ENCODE measurements at regions not wholly inside any gene's neighbourhood (a gene's known extent, or its start where the extent isn't known, plus 50 kb on each side); places are given as distances from the start of the nearest gene placed in this dataset.

DNA sequence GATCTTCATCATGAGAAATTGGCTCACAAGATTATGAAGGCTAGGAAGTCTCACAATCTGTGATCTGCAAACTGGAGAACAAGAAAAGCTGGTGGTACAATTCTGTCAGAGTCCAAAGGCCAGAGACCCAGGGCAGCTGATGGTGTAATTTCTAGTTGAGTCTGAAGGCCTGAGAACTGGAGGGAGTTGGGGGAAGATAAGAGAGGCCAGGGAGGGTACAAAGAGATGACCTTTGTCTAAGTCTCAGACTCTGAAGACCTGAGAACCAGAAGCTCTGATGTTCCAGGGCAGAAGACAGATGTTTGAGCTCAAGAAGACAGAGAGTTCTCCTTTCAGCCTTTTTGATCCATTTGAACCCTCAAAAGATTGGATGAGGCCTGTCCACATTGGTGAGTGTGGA lies 280.6 kb downstream of the HDGFL1 start:
- TF ChIP-seq EZH2 (IDR thresholded peaks at IDR 0.05) (no peak), POLR2A (IDR thresholded peaks at IDR 0.05; ENCODE audit: borderline replicate concordance, extremely low read depth, insufficient read depth, insufficient read length) (no peak), EZH2phosphoT487 (IDR thresholded peaks at IDR 0.05; ENCODE audit: borderline replicate concordance) (no peak), SP1 (IDR thresholded peaks at IDR 0.05; ENCODE audit: low read depth) (no peak), SRF (IDR thresholded peaks at IDR 0.05; ENCODE audit: low read depth) (no peak), CBX3 (IDR thresholded peaks at IDR 0.05; ENCODE audit: low read depth) (no peak), ELF1 (IDR thresholded peaks at IDR 0.05; ENCODE audit: borderline replicate concordance, low read depth) (no peak), CEBPB (IDR thresholded peaks at IDR 0.05; ENCODE audit: low read depth) (no peak)
- TF ChIP-seq, protein P1, sequence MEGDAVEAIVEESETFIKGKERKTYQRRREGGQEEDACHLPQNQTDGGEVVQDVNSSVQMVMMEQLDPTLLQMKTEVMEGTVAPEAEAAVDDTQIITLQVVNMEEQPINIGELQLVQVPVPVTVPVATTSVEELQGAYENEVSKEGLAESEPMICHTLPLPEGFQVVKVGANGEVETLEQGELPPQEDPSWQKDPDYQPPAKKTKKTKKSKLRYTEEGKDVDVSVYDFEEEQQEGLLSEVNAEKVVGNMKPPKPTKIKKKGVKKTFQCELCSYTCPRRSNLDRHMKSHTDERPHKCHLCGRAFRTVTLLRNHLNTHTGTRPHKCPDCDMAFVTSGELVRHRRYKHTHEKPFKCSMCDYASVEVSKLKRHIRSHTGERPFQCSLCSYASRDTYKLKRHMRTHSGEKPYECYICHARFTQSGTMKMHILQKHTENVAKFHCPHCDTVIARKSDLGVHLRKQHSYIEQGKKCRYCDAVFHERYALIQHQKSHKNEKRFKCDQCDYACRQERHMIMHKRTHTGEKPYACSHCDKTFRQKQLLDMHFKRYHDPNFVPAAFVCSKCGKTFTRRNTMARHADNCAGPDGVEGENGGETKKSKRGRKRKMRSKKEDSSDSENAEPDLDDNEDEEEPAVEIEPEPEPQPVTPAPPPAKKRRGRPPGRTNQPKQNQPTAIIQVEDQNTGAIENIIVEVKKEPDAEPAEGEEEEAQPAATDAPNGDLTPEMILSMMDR (IDR thresholded peaks at IDR 0.05 in 2 of 3, conservative IDR thresholded peaks at IDR 0.05 in 1 of 3; ENCODE audit: borderline replicate concordance in 1 of 3, insufficient read depth in 1 of 3, low read depth in 2 of 3, low read length in 2 of 3) = no peak
- TF ChIP-seq, protein P2, sequence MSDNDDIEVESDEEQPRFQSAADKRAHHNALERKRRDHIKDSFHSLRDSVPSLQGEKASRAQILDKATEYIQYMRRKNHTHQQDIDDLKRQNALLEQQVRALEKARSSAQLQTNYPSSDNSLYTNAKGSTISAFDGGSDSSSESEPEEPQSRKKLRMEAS (IDR thresholded peaks at IDR 0.05) = no peak
- TF ChIP-seq, protein P3, sequence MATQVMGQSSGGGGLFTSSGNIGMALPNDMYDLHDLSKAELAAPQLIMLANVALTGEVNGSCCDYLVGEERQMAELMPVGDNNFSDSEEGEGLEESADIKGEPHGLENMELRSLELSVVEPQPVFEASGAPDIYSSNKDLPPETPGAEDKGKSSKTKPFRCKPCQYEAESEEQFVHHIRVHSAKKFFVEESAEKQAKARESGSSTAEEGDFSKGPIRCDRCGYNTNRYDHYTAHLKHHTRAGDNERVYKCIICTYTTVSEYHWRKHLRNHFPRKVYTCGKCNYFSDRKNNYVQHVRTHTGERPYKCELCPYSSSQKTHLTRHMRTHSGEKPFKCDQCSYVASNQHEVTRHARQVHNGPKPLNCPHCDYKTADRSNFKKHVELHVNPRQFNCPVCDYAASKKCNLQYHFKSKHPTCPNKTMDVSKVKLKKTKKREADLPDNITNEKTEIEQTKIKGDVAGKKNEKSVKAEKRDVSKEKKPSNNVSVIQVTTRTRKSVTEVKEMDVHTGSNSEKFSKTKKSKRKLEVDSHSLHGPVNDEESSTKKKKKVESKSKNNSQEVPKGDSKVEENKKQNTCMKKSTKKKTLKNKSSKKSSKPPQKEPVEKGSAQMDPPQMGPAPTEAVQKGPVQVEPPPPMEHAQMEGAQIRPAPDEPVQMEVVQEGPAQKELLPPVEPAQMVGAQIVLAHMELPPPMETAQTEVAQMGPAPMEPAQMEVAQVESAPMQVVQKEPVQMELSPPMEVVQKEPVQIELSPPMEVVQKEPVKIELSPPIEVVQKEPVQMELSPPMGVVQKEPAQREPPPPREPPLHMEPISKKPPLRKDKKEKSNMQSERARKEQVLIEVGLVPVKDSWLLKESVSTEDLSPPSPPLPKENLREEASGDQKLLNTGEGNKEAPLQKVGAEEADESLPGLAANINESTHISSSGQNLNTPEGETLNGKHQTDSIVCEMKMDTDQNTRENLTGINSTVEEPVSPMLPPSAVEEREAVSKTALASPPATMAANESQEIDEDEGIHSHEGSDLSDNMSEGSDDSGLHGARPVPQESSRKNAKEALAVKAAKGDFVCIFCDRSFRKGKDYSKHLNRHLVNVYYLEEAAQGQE (IDR thresholded peaks at IDR 0.05; ENCODE audit: low read depth) = no peak
